Heart left ventricle (tissue), 16 donors: ENCODE measurements at regions not wholly inside any gene's neighbourhood (a gene's known extent, or its start where the extent isn't known, plus 50 kb on each side); places are given as distances from the start of the nearest gene placed in this dataset.

ENCODE experiments used
- ATAC-seq, 4 donors: fragments of 200-7000 bp; cut with Tn5 transposase; one replicate each; pipeline ENCODE4 v1.9.1; 2020 to 2022; ENCODE audit warnings: moderate library complexity in 4 of 4, mild to moderate bottlenecking in 3 of 4, moderate number of reproducible peaks in 1 of 4
- DNase-seq, 5 donors: peaks; one replicate each; pipeline ENCODE4 v3.0.0-alpha.2; 2020
- H3K27ac ChIP-seq, 12 donors: fragments of 200-600 bp; sonication (generic) in 4 of 12; one replicate each; pipeline versions ENCODE4 v1.5.0 to v1.8.0; 2016 to 2022; ENCODE audit warnings: mild to moderate bottlenecking in 2 of 12
- H3K27me3 ChIP-seq, 9 donors: fragments of 200-600 bp; sonication (generic) in 2 of 9; one replicate each; pipeline versions ENCODE4 v1.5.1 to v1.8.0; 2016 to 2022; ENCODE audit warnings: mild to moderate bottlenecking in 3 of 9
- H3K36me3 ChIP-seq, 9 donors: fragments of 200-600 bp; sonication (generic) in 2 of 9; one replicate each; pipeline versions ENCODE4 v1.5.0 to v1.8.0; 2018 to 2022; ENCODE audit warnings: mild to moderate bottlenecking in 2 of 9
- H3K4me1 ChIP-seq, 12 donors: fragments of 200-600 bp; sonication (generic) in 4 of 12; one replicate each; pipeline versions ENCODE4 v1.5.0 to v1.8.0; 2016 to 2022; ENCODE audit warnings: mild to moderate bottlenecking in 3 of 12
- H3K4me3 ChIP-seq, 12 donors: fragments of 200-600 bp; sonication (generic) in 4 of 12; one replicate each; pipeline versions ENCODE4 v1.5.0 to v1.8.0; 2017 to 2022; ENCODE audit warnings: mild to moderate bottlenecking in 9 of 12, moderate library complexity in 4 of 12
- H3K9me3 ChIP-seq, 12 donors: fragments of 200-600 bp; sonication (generic) in 4 of 12; one replicate each; pipeline versions ENCODE4 v1.5.0 to v1.8.0; 2016 to 2022; ENCODE audit warnings: mild to moderate bottlenecking in 1 of 12
- CTCF ChIP-seq, 12 donors: fragments of 200-600 bp; sonication (generic) in 4 of 12; IDR thresholded peaks; one replicate each; pipeline versions ENCODE4 v1.5.0 to v1.8.0; 2018 to 2022; ENCODE audit warnings: antibody characterized with exemption in 12 of 12, mild to moderate bottlenecking in 5 of 12
- POLR2A ChIP-seq, 2 donors: fragments of 450-650 bp; IDR thresholded peaks; one replicate each; pipeline ENCODE4 v1.6.1; 2017; ENCODE audit warnings: antibody characterized with exemption in 2 of 2, mild to moderate bottlenecking in 2 of 2, moderate library complexity in 2 of 2
- WGBS, 4 donors: extraction: QIAGEN DNeasy Blood & Tissue Kit in 2 of 4; methylation state at CpG; one replicate each; pipeline versions ENCODE4 v1.1.5 to v1.1.7; 2013 to 2018; 5-methylcytosine and 5-hydroxymethylcytosine counted together
- intact Hi-C, 10 donors: fragments of 100-400 bp; cut with DNase I; formaldehyde crosslinking; loops; one replicate each; pipeline versions ENCODE4 v1.11.1 to v1.14.2; 2022
- donor health status: ischemic (EF 13 %, LVEDD 7.1; RV severe dilation, severe dysfunction).
- donor health status: healthy with polysubstance abuse.
- donor health status: DM: no; HTN: yes; CAD: no.
- donor health status: DM: no; HTN: no; CAD: no.
- donor health status: ischemic (EF 25% LVEDD 6.9; RV normal size, moderate dysfunction).
- donor health status: ischemic (EF 25% LVEDD 5.7; RV mildly dilated, moderate dysfunction).
- donor health status: healthy.
- donor health status: DM: yes; HTN: yes; CAD: no.
- donor health status: ischemic (EF 35%, LVEDD 5.7; RV mildly dilated, moderate dysfunction).
- donor health status: nonischemic (EF 11% LVEDD 7.7; RV severe dilation, severe dysfunction).
- donor health status: DM: yes; HTN: yes; CAD: no.
- donor health status: PGD.
- donor health status: ischemic (EF 29% LVEDD 5.4; RV normal size, mild dysfunction).
- donor health status: nonischemic (EF 23%, LVEDD 6.1; RV moderate dilation, normal function).

DNA sequence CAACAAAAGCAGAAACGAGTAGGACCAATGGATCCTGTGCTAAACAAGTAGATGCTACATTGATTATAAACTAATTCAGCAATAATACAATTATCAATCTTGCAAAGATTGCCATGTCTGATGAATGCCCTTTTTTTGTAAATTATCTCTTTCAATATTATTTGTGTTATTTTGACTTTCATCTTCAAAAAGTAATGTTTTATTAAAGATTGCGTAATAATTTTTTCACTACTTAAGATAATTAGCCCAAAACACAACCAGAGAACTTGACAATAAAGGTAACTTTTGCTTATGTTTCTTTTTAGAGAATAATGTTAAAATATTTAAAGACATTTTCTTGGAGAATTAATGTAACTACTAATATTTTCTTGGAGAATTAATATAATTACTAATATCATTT is 553.8 kb upstream of the VSTM2A start:
- intact Hi-C loops: no loop called here
- Histone ChIP-seq H3K27ac (no peak overlapping the region), H3K36me3 (no peaks in the 10 kb centered on the region), H3K9me3 (peaks cover 0 to 7% (median 0%) of the 10 kb centered on the region in 12 donors), H3K4me3 (no peak overlapping the region), H3K27me3 (no peaks in the 10 kb centered on the region), H3K4me1 (no peaks in the 10 kb centered on the region)
- TF ChIP-seq CTCF (IDR thresholded peaks at IDR 0.05) (no peak), POLR2A (IDR thresholded peaks at IDR 0.05) (no peak)
- WGBS, 4 donors: 75 to 83% (median 78%) methylated on average over 2 of the region's 2 CpGs
- DNase-seq (no peak), ATAC-seq (no peak)

GRCh38 chr7:53993224-53993623 is 549.0 kb upstream of the VSTM2A start:
- no peaks in the 10 kb centered on the region for H3K36me3 ChIP-seq
- ATAC-seq (no peak), DNase-seq (no peak)
- no peaks in the 10 kb centered on the region for H3K27me3 ChIP-seq
- H3K27ac ChIP-seq: no peak overlapping the region
- no peak for TF ChIP-seq POLR2A (IDR thresholded peaks at IDR 0.05)
- TF ChIP-seq CTCF (IDR thresholded peaks at IDR 0.05): no peak
- WGBS, 4 donors: 78 to 82% (median 80%) methylated on average over 3 of the region's 3 CpGs
- H3K4me3 ChIP-seq: no peak overlapping the region
- peaks cover 0 to 7% (median 0%) of the 10 kb centered on the region in 12 donors for H3K9me3 ChIP-seq
- H3K4me1 ChIP-seq: no peaks in the 10 kb centered on the region
- intact Hi-C loops: no loop called here

- ATAC-seq: no peak
- Histone ChIP-seq H3K4me1 (no peaks in the 10 kb centered on the region), H3K9me3 (peaks cover 0 to 5% (median 0%) of the 10 kb centered on the region in 12 donors), H3K27me3 (no peaks in the 10 kb centered on the region), H3K36me3 (no peaks in the 10 kb centered on the region), H3K27ac (no peak overlapping the region), H3K4me3 (no peak overlapping the region)
- TF ChIP-seq CTCF (IDR thresholded peaks at IDR 0.05) (no peak), POLR2A (IDR thresholded peaks at IDR 0.05) (no peak)
- intact Hi-C loops: no loop called here
- 74 to 79% (median 77%) methylated on average over 1 of the region's 1 CpG for WGBS, 4 donors
- no peak for DNase-seq
Measured at GRCh38 chr7:53996876-53997275, 545.3 kb upstream of the VSTM2A start.

DNA sequence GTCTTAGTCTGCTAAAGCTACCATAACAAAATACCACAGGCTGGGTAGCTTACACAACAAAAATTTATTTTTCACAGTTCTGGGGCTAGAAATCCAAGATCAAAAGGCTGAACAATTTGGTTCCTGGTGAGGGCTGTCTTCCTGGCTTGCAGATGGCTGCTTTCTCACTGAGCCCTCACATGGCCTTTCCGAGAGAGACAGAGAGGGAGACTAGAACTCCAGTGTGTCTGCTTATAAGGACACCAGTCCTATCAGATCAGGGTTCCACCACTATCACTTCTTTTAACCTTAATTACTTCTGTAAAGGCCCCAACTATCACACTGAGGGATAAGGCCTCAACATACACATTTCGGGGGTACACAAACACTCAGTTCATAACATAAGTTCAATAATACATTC is 527.4 kb upstream of the VSTM2A start:
- Histone ChIP-seq H3K4me3 (no peak overlapping the region), H3K9me3 (peaks cover 0 to 11% (median 0%) of the 10 kb centered on the region in 12 donors), H3K27me3 (no peaks in the 10 kb centered on the region), H3K27ac (no peak overlapping the region), H3K36me3 (no peaks in the 10 kb centered on the region), H3K4me1 (no peaks in the 10 kb centered on the region)
- ATAC-seq (no peak), DNase-seq (no peak)
- TF ChIP-seq CTCF (IDR thresholded peaks at IDR 0.05): no peak
- TF ChIP-seq POLR2A (IDR thresholded peaks at IDR 0.05): no peak
- WGBS, 4 donors: 73 to 92% (median 82%) methylated on average over 2 of the region's 2 CpGs
- intact Hi-C loops: loop anchor here in 1 of 10 donors (10.0 kb wide), 1 partner anchor 60 kb away; no protein-coding TSS in a partner anchor
